Omental fat pad (tissue), 3 donors: ENCODE measurements at regions not wholly inside any gene's neighbourhood (a gene's known extent, or its start where the extent isn't known, plus 50 kb on each side); places are given as distances from the start of the nearest gene placed in this dataset.

Experiments
- ATAC-seq: fragments of 150-250 bp; one replicate; pipeline ENCODE4 v1.9.1; 2016; ENCODE audit warnings: mild to moderate bottlenecking, moderate library complexity; ENCODE audit not compliant: low FRiP score
- DNase-seq: peaks from one replicate; pipeline ENCODE4 v3.0.0-alpha.2; 2019; ENCODE audit warnings: low spot score
- CTCF ChIP-seq, 3 donors: fragments of 450-650 bp; IDR thresholded peaks; one replicate each; pipeline ENCODE4 v1.5.1; 2016 to 2017; ENCODE audit warnings: antibody characterized with exemption in 3 of 3, mild to moderate bottlenecking in 3 of 3, moderate library complexity in 2 of 3

GRCh38 chr13:90237852-90238251, 1109.6 kb upstream of the MIR17HG start:
- DNase-seq, result no peak
- no peak for ATAC-seq
- TF ChIP-seq CTCF (IDR thresholded peaks at IDR 0.05), result no peak

- DNase-seq, result no peak
- TF ChIP-seq CTCF (IDR thresholded peaks at IDR 0.05), result no peak
- peak; percentile 59 for ATAC-seq
These were observed 1109.1 kb upstream of the MIR17HG start for GRCh38 chr13:90238413-90238812.

- no peak for TF ChIP-seq CTCF (IDR thresholded peaks at IDR 0.05)
These were observed 1108.4 kb upstream of the MIR17HG start for GRCh38 chr13:90239130-90239529.

GRCh38 chr13:90246005-90246404, 1101.5 kb upstream of the MIR17HG start:
- DNase-seq, result no peak
- TF ChIP-seq CTCF (IDR thresholded peaks at IDR 0.05), result no peak
- no peak for ATAC-seq

More at GRCh38 chr13:90239130-90239529, 1108.4 kb upstream of the MIR17HG start:
- no peak for ATAC-seq
- no peak for DNase-seq

- no peak for ATAC-seq
- TF ChIP-seq CTCF (IDR thresholded peaks at IDR 0.05), result no peak
- DNase-seq, result no peak
These were observed 1100.7 kb upstream of the MIR17HG start for GRCh38 chr13:90246687-90247345.

- no peak for ATAC-seq
These were observed 1093.7 kb upstream of the MIR17HG start for GRCh38 chr13:90253806-90254205.

More at GRCh38 chr13:90253806-90254205, 1093.7 kb upstream of the MIR17HG start:
- no peak for DNase-seq
- TF ChIP-seq CTCF (IDR thresholded peaks at IDR 0.05), result no peak
